GM18498 (cell line): ENCODE measurements at regions not wholly inside any gene's neighbourhood (a gene's known extent, or its start where the extent isn't known, plus 50 kb on each side); places are given as distances from the start of the nearest gene placed in this dataset.

Experiments used
- ATAC-seq: cut with Tn5 transposase; IDR thresholded peaks from one replicate; pipeline ENCODE4 v1.9.1; 2021; ENCODE audit warnings: mild to moderate bottlenecking, moderate library complexity; ENCODE audit not compliant: unreplicated experiment

DNA sequence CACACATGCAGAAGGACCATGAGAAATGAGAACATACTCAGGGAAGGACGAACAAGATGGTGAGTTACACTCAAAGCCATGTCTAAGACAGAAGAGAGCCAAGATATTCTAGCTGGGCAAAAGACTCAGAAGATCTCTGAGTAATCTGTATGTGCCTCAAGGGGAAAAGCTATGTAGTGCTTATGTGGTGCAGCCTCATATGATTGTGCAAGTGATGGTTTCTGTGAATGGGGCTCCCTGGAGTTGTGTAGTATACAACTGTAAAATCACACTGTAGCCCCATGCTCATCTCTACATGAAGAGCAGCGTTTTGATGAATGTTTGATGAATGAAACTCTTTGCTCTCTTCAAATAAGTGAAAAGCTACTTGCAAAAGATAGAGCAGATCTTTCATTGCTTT lies 57.5 kb downstream of the OSR1 start:
- ATAC-seq = no peak

DNA sequence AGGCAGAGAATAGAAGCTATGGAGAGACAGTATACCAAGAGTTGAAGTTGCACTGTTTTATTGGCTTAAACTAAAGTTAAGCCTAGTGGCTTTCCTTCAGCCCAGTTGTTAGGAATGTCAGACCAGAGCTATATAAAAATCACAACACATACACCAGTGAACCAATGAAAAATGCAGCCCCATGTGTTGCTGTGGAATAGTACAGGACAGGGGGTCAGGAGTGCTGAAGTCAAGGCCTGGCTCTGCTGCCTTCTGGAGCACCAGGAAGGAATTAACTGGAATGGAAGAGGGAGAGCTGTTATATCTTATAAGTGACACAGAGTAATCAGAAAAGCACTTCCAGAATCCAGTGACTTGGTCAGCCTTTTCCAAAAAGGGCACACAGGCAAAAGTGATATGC lies 58.9 kb downstream of the OSR1 start:
- ATAC-seq = no peak

DNA sequence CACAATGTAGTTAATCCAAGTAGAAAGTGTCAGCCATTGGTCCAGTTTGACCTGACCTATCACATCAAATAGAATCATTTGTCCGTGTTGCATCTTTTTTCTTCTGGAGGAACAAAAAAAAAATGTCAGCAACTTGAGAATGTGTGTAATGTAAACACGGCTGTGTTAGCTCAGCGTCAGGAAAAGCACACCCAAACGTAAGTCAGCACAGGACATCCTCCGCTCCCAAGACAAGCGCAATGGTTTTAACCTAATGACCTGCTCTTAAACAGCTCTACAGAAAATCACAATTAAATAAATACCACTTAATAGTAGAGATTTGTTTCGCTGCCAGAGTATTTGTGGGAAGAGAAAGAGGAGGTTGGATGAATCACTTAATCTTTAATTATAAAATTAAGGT lies 59.4 kb downstream of the OSR1 start:
- ATAC-seq = no peak

DNA sequence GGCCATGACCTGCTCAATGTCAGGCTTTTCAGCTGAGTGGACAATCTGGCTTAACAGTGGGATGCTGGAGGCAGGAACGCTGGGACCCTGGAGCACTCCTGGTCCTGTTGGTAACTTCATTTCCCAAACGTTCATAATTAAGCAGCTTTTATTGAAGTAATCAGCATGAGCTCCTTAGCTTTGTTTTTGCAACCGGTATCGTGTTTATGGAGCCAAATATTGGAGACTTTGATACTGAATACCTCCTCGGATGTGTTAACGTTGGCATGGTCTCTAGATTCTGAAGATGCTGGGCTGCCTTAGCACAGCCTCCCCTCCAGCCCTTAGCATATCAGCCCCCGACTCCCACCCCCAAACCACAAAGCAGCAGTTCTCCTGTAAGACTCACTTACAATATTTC lies 60.7 kb downstream of the OSR1 start:
- no peak for ATAC-seq

DNA sequence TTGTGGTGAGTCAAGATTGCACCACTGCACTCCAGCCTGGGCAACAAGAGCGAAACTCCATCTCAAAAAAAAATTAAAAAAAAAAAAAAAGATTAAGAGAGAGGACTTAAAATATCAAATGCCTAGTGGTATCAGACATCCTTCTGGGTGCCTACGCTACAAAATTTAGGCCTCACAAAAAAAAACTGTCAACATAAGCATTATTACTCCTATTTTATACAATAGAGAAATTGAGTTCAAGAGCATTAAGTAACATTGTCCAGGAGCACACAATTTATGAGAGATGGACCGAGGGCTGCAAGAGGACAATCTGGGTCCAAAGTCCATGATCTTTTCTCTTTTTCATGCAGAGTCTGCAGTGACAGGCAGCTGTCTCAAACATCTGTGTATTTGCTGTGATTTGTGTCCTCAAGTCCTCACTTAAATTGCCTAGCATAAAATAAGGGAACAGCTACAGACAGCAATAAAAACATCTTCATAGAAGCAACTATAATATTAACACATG lies 62.4 kb downstream of the OSR1 start:
- ATAC-seq = no peak

DNA sequence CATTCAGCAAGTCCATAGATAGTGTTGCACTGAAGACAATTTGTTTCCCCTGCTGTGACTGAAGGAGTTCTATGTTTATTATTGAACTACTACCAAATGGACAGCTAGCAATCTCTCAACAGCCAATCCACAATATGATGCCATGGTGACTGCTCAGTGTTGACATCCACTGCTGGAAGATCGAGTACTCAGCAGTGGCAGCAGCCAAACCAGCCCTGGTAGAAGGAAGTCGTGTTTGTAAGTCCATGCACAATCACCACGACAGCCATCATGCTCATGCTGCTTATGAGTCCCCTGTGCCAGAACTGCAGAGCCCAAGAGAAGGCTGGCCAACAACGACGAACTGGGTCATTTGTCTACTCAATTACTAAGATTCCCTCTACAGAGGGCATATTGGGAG lies 66.4 kb downstream of the OSR1 start:
- no peak for ATAC-seq

DNA sequence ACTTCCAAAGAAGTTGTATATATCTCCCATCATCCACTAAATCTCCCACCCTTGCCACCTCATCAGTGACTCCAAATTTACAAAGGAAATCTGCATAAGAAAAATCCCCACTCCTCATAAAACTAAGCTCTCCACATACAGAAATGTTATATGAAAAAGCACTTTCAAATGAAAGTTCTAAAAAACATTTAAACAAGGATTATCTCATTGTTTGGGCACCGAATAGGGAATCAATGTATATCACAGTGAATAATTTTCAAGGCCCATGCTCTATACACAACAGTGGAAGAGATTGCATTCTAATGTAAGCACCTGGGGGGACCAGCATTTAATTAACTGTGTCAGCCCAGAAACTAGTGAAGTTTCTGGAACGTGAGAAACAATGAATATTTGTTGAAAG lies 70.1 kb downstream of the OSR1 start:
- no peak for ATAC-seq

DNA sequence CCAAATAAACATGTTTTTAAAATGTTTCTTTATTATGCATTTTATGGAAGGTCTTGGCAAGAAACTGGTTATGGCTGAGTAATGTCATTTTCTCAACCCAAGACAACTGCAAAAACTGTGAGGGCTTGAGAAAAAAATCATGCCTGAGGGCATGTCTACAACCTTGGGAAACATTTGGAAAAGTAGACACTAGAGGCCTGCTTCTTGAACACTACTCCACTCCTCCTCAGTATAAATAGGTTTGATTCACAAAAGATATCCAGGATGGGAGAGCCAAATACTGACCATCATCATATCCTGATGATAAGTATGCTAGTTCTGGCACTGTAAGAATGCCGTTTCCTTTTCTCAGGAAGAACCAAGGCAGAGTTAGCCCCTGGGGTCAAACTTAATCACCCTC lies 71.1 kb downstream of the OSR1 start:
- no peak for ATAC-seq

DNA sequence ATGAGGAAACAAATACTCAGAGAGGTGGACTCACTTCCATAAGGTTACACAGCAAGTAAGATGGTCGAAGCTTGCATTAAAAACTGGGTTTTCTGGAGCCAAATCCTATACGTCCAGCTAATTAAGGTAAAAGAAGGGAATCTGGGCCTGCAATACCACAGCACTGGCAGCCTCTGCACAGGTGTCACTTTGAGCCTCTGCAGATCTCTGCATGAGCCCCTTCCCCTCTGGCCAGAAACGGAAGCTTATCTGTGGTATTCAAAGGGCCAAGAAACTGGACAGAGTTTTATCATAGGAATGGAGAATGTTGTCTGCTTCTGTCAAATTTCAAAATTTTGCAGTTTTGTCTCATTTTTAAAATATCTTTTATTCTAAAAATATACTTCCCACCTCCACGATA lies 76.1 kb downstream of the OSR1 start:
- no peak for ATAC-seq

DNA sequence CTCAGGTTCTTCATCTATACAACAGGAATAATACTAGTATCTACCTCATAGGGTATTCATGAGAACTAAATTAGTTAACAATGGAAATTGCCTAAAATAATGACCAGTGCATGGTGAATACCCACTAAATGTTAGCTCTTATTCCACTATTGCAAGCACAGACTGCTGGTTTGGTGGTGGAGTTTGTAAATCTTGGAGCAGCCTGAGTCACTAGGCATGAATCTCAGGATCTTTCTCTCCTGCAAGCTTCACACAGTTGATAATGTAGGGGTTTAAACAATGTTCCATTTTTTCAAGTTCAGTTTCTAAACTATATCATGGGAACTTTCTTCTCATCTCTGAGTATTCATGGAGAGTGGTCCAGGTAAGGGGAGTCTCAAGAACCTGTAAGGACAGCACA lies 84.0 kb downstream of the OSR1 start:
- ATAC-seq = no peak

DNA sequence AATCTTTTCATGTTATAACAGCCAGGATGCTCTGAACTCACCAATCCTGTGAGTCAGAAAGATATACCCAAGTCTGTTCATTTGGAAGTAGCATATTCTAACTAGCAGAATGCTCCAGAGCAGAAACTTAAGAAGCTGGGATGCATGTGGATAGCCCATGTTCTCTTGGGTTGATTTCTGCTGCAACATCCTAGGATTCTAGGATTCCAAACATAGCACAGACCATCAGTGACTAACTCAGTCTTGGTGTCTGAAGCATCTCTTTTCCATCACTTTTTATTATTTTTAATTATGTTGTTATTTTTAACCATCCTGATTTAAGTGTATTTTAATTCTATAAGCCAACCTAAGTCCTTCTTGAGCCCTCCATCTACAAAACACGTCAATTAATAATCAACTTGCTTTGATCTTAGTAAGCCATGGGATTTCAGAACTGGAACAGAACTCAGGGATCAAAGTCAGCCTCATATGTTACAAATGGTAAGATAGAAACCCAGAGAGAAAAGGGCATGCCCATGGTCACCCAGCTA lies 85.4 kb downstream of the OSR1 start:
- no peak for ATAC-seq

DNA sequence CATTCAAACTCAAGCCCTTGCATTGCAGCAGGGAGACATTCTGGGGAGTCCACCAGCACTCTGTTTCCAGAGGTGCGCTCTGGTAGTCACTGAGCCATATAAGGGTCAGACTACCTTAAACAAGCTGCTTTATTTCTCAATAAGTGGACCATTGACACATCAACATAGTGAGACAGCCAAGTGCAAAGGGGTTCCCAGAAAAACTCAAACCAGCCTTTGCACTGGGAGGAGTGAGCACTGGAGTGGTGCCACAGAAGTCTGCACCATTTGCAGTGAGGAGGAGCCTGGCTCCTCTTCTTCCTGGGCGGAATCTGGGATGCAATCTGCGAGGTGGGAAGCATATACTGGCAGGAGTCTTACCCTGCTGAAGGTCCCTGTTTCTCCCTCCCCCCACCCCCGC lies 86.4 kb downstream of the OSR1 start:
- ATAC-seq = no peak

DNA sequence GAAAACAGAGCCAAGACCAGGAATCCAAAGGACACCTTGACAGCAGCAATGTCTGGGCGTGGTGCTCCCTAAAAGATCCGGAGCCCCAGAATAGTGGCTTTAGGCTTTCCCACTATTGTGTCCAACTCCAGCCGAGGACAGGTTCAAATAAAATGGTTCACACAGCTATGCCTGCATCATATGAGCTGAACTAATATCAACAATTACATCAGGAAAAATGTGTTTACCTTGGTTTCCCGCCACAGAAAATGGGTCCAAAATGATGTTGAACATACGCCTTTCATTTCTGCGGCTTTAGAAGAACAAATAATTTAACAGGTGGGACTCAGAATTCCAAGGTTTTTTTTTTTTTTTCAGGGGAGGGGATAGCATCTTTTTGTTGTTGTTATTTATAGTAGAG lies 93.6 kb downstream of the OSR1 start:
- no peak for ATAC-seq

DNA sequence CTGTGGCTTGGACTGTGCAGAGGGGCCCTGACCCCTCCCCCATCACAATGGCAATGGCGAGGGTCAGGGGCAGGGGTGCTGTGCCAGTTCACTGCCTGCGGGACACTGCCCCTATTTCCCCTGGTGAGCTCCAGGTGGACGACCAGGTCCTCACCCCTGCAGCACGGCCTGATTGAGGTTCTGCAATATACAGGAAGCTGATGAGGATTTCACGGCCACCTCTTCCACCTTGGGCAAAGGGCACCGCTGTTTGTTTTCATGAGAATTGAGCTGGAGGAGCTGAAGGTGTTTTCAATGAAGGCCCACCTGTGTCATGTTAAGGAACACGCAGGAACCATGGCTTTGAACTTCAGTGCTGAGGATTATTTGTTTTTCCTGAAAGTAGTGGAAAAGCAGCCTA lies 96.3 kb downstream of the OSR1 start:
- no peak for ATAC-seq

DNA sequence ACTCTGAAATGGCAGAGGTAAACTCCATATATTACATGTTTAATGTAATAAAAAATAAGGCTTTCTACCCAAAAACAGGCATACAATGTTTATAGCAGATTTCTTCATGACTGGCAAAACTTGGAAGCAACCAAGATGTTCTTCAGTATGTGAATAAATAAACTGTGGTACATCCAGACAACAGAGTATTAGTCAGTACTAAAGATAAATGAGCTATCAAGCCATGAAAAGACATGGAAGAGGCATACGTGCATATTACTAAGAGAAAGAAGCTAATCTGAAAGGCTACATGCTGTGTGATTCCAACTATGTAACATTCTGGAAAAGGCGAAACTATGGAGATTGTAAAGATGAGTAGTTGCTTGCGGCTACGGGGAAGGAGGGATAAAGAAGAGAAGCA lies 97.4 kb downstream of the OSR1 start:
- ATAC-seq = no peak

DNA sequence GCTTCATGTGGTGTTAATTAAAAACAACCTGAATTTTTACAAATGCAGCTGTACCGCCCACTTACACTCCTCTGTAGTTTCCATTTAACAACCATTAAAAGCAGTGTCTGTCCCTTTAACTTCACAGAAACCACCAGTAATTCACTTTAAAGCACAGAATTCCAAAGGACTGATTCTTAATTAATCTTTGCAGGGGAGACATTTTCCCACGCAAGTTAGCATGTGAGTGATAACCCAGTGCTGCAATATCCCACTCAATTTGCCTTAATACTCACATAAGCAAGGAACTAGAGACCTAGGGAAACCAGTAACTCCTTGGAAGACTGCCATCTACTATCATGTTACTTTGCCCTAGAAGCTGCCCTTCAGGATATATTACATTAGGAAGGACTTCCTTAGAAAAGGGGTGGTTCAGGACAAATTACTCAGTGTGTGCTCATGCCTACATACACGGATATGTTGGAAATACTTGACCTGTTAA lies 102.3 kb downstream of the OSR1 start:
- ATAC-seq = no peak

DNA sequence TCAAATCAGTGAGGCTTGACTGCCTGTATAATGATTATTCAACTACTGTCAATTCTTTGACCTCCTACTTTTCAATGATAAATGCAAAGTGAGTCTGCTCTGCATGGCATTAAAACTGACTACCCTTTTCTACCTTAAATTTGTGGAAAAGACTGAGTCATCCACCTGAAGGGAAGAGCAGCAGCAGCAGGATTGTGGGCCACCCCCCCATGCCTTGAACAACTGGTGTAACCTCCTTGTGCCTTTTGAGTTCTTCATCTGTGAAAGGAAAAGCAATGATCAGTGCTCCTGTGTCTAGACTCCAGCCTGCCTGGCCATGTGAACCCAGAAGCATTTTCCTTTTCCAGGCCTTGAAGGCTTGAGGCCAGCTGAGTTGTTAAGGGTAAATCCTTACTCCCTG lies 102.9 kb downstream of the OSR1 start:
- no peak for ATAC-seq

DNA sequence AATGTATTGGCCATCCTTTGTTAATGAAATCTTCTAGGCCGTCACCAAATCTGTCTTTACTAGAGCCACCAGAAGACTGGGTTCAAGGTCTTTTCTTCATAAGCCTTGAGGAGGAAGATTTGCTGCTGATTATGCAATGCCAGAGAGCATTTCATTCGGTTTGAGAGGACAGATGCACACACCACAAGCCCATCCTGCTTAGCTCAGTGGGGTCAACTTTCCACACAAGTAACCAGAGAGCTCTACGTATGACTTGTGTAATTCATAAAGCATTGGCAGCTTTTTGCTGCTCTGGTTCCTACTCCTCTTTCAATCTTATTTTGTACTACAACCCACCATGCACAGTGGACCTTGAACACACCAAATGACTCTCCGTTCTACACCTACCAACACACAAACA lies 106.9 kb downstream of the OSR1 start:
- ATAC-seq = no peak

DNA sequence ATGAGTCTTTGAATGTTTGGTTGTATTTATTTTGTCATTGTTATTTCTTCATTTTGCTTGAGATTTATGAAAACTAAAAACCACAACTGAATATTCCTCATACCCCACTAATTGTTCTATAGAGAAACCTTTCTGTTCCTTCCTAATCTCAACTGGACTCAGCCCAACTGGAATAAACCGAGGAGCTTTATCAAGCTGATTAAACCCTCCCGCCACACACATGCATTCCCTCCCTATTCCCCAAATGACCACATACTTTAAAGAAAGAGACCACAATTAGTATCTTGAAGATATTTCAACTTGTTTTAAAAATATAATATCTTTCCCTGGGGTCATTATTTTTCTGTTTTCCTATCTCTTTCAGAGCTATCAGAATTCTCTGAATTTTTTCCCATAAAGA lies 107.5 kb downstream of the OSR1 start:
- no peak for ATAC-seq

DNA sequence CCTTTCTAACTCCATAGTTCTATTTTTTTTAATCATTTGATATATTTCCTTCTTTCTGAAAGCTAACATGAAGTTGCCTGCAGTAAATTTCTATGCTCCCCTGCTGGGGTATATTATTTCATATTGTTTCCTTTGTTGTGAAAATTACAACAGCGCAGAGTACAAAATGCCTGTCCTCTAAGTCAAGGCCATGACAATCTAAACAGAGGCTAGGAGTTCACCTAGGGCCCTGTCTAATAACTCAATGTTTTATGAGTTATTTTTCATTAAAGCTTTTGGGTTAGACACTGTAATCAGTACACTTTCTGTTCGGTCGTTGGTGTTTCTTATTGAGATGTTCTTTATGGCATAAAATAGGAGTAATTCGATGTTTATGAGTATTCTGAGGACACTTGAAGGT lies 111.2 kb downstream of the OSR1 start:
- ATAC-seq = no peak

DNA sequence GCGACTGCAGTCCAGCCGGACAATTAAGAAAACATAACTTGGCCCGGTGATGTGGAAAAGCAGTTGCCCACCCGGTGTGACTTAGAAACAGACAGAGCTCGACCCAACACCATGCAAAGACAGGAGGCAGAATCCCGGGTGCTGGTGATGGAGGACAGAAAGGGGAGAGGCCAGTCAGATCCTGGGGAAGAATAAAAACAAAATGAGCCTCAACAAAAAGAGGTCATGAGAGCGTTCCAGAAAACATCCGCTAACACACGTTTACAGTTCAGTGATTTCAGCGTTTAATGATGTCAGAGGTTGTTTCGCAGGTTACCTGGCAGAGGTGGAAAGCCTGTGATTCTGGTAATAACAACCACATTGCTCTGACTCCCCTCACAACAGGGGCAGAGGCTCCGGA lies 111.9 kb downstream of the OSR1 start:
- ATAC-seq = no peak

DNA sequence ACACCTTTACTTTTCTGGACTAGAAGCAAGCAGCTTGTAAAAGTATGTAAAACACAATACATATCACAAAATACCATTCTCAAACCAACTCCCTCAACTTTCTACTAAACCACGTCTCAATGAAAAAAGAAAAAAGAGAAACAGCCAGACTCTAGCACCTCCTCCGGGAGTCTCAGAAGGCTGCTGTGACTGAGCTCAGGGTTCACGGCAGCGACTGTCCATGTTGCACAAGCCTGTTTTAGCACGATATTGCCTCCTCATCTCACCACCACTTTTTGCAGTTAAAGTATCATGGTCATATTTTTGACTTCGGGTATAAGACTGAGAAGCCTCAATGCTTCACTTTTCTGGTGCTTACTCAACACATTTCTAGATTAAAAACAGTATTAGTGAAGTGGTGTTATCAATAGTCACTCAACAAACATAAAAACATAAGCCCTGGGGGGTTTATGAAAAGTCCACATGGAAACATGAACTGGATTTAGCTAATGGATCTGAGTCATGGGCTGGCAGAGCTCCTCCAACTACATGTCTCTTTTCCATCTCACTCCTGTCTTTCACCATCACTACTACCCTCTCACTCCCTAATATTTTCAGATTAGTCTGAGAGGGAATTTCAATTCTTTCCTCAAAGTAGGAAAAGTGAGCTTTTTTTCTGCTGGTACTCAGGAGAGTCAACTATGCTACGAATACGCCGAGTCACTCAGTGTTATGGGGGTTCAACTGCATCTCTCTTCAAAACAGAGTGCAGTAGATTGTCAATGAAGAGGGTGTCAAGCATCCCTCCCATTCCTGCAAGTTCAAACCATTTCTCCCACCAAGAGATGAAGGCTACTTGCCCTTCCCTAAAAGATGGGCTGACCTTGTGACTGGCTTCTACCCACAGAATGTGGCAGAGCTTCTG lies 113.7 kb downstream of the OSR1 start:
- no peak for ATAC-seq
